ENCODE measurements at regions not wholly inside any gene's neighbourhood (a gene's known extent, or its start where the extent isn't known, plus 50 kb on each side); places are given as distances from the start of the nearest gene placed in this dataset.

DNA sequence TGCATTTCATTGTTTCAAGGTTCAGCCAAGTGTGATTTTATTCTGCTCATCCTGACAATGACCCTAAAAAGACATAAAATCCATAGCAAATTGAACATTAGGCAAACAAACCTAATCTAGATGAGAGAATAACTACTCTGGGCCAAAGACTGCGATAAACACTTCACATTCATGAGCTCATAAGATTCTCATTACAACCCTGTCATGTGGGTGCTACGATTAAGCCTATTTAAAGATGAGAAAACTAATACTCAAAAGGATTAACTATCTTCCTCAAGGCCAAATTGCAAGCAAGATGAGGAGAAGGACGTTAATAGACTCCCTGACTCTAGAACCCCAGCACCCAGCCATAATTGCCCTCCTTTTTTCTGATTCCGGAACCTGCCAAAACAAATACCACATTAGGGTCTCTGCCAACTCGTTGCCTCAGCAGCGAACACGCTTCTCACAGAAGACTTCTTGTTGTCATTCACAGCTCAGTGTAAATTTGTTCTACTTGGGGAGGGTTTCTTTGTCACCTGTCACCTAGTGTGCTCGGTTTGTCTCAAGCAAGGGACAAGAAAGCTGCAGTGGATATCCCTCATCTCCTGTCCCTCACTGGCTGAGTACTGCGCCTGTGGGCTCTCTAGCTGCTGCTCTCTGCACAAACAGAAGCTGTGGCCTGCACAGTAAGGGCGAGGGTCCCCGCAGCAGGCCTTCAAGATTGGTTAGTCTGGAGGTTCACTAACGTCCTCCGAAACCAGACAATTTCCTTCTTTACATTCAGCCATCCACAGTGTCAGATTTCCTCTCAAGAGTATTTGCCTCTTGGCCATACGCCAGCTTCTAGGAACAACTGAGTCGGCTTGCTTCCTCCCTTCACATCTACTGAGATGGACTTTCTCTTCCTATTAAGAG is 200.0 kb upstream of the UBE2E2 start (continued):
- TF ChIP-seq ZBTB44 (CRISPR knock-in tag; IDR thresholded peaks at IDR 0.05) = no peak

DNA sequence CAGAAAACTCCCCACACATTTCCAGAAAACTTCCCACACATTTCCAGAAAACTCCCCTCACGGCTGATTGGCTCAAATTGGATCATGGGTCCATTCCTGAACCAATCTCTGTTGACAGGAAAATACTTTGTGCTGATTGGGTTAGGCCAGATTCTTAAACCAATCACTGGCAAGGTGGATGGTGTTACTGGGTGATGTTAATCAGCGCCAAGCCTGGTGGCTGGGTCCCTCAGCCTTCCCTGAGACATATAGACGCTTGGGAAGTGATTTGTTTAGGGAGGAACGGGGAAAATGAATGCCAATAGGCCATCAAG is 199.4 kb upstream of the UBE2E2 start:
- DNase-seq (ENCODE audit: low spot score) (no peak), FAIRE-seq (no peak), ATAC-seq (no peak)
- Histone ChIP-seq H3K4me2 (ENCODE audit: low read depth, low read length) (no peak overlapping the region), H3K27me3 (ENCODE audit: control insufficient read depth in 1 of 2, insufficient read depth in 2 of 2, low read length in 2 of 2) (no peaks in the 10 kb centered on the region), H3K4me3 (replicated peaks in 1 of 3; ENCODE audit: insufficient read depth in 1 of 3, low read depth in 2 of 3, low read length in 3 of 3) (no peak overlapping the region), H3K27ac (ENCODE audit: extremely low read length, insufficient read depth, low read length) (no peak overlapping the region), H3K79me2 (ENCODE audit: insufficient read depth, low read length) (no peaks in the 10 kb centered on the region), H3K4me1 (ENCODE audit: insufficient read depth, low read length) (no peaks in the 10 kb centered on the region), H2AFZ (ENCODE audit: low read length) (no peak overlapping the region), H3K9me3 (ENCODE audit: low read length) (no peaks in the 10 kb centered on the region), H4K20me1 (ENCODE audit: insufficient read depth, low read length) (no peaks in the 10 kb centered on the region), H3K9ac (ENCODE audit: insufficient read depth, low read depth, low read length) (no peak overlapping the region), H3K36me3 (replicated peaks in 1 of 2; ENCODE audit: control insufficient read depth in 1 of 2, insufficient read depth in 2 of 2, low read length in 2 of 2) (no peaks in the 10 kb centered on the region)
- in situ Hi-C loops (cut with HindIII; ENCODE audit: extremely low pct_ligation_motif_present, low pct_unique_long_range_greater_than_20kb) (no loop called here), intact Hi-C loops (cut with micrococcal nuclease; ENCODE audit: unreplicated experiment) (no loop called here)
- BruUV-seq (replicated peaks) = no TSS peak
- WGBS (ENCODE audit: low lambda C conversion rate) = 5% methylated on average over 4 of the region's 4 CpGs
- POLR2A ChIA-PET = no interaction called here
- CTCF ChIA-PET (ENCODE audit: low intra/inter-chr PET ratio, low total read pairs) = no interaction called here
- no peak for TF ChIP-seq DZIP1 (CRISPR knock-in tag; IDR thresholded peaks at IDR 0.05)
- no peak for TF ChIP-seq HNRNPK (IDR thresholded peaks at IDR 0.05; ENCODE audit: low read depth, low read length, poor library complexity, severe bottlenecking)
- TF ChIP-seq, protein P1, sequence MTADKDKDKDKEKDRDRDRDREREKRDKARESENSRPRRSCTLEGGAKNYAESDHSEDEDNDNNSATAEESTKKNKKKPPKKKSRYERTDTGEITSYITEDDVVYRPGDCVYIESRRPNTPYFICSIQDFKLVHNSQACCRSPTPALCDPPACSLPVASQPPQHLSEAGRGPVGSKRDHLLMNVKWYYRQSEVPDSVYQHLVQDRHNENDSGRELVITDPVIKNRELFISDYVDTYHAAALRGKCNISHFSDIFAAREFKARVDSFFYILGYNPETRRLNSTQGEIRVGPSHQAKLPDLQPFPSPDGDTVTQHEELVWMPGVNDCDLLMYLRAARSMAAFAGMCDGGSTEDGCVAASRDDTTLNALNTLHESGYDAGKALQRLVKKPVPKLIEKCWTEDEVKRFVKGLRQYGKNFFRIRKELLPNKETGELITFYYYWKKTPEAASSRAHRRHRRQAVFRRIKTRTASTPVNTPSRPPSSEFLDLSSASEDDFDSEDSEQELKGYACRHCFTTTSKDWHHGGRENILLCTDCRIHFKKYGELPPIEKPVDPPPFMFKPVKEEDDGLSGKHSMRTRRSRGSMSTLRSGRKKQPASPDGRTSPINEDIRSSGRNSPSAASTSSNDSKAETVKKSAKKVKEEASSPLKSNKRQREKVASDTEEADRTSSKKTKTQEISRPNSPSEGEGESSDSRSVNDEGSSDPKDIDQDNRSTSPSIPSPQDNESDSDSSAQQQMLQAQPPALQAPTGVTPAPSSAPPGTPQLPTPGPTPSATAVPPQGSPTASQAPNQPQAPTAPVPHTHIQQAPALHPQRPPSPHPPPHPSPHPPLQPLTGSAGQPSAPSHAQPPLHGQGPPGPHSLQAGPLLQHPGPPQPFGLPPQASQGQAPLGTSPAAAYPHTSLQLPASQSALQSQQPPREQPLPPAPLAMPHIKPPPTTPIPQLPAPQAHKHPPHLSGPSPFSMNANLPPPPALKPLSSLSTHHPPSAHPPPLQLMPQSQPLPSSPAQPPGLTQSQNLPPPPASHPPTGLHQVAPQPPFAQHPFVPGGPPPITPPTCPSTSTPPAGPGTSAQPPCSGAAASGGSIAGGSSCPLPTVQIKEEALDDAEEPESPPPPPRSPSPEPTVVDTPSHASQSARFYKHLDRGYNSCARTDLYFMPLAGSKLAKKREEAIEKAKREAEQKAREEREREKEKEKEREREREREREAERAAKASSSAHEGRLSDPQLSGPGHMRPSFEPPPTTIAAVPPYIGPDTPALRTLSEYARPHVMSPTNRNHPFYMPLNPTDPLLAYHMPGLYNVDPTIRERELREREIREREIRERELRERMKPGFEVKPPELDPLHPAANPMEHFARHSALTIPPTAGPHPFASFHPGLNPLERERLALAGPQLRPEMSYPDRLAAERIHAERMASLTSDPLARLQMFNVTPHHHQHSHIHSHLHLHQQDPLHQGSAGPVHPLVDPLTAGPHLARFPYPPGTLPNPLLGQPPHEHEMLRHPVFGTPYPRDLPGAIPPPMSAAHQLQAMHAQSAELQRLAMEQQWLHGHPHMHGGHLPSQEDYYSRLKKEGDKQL (CRISPR knock-in tag; IDR thresholded peaks at IDR 0.05; ENCODE audit: low read depth) = no peak

Data from HepG2 (cell line).